ENCODE measurements at regions not wholly inside any gene's neighbourhood (a gene's known extent, or its start where the extent isn't known, plus 50 kb on each side); places are given as distances from the start of the nearest gene placed in this dataset.
"Not testable (repeated sequence)": the region's sequence is repeated elsewhere in the genome, so short reads cannot be mapped to it uniquely, and the experiment has no call there.

DNA sequence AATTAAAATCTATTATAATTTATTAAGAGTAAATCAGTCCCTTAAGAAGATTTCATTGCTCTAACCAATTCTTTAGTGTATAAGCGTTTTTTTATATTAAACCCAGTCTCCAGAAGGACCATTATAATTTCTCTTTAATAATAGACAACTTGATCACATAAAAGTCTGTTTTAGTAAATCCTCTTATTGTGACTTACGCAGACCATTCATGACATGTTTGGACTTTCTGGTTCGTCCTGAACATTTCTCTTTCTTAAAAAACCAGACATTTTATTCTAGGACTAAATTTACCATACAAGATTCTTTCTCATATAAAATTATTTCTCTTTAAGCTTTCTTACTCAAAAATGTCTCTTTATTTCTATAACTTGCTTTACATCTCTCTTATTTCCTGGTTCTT is 196.2 kb upstream of the RAI14 start:
- H3K27ac ChIP-seq (ENCODE audit: low read depth, low read length) = no peak overlapping the region
- no peaks in the 10 kb centered on the region for H3K27me3 ChIP-seq (ENCODE audit: insufficient read depth, low read length)
- H3K4me1 ChIP-seq (ENCODE audit: insufficient read depth, low read length) = peaks cover 3% of the 10 kb centered on the region
- H3K79me2 ChIP-seq (ENCODE audit: insufficient read depth, low read length) = no peaks in the 10 kb centered on the region
- H4K20me1 ChIP-seq (ENCODE audit: insufficient read depth, low read length) = no peaks in the 10 kb centered on the region
- H3K36me3 ChIP-seq (ENCODE audit: insufficient read depth, low read length) = no peaks in the 10 kb centered on the region
- no peak overlapping the region for H2AFZ ChIP-seq (ENCODE audit: low read length)
- H3K4me2 ChIP-seq (ENCODE audit: insufficient read depth, low read length) = no peak overlapping the region
- DNase-seq (ENCODE audit: insufficient read length, low spot score, missing footprints) = no peak
- no peaks in the 10 kb centered on the region for H3K9me3 ChIP-seq (ENCODE audit: low read depth, low read length)
- no peak overlapping the region for H3K4me3 ChIP-seq (ENCODE audit: insufficient read depth, low read length)
- TF ChIP-seq, protein P1, sequence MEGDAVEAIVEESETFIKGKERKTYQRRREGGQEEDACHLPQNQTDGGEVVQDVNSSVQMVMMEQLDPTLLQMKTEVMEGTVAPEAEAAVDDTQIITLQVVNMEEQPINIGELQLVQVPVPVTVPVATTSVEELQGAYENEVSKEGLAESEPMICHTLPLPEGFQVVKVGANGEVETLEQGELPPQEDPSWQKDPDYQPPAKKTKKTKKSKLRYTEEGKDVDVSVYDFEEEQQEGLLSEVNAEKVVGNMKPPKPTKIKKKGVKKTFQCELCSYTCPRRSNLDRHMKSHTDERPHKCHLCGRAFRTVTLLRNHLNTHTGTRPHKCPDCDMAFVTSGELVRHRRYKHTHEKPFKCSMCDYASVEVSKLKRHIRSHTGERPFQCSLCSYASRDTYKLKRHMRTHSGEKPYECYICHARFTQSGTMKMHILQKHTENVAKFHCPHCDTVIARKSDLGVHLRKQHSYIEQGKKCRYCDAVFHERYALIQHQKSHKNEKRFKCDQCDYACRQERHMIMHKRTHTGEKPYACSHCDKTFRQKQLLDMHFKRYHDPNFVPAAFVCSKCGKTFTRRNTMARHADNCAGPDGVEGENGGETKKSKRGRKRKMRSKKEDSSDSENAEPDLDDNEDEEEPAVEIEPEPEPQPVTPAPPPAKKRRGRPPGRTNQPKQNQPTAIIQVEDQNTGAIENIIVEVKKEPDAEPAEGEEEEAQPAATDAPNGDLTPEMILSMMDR (IDR thresholded peaks at IDR 0.05; ENCODE audit: extremely low read depth, low read depth, low read length) = no peak

DNA sequence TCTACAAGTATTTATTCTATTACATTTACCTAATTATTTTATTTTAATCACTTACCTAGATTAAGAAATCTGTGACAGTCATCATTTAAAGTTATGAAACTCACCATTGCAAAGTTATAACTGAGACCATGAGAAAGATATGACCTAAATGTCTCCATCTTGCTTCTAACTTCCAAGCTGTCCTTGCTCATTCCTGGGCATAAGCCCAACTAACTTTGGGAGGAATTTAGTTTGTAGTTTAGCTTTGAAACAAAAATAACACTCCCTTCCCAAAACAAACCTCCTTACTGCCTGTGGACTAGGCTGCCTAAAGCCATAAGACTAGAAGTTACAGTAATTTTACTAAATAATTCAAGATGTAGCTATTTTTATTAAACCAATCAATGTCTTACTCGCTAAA is 195.6 kb upstream of the RAI14 start:
- TF ChIP-seq, protein P1 (IDR thresholded peaks at IDR 0.05; ENCODE audit: extremely low read depth, low read depth, low read length) = no peak
- Histone ChIP-seq H2AFZ (ENCODE audit: low read length) (no peak overlapping the region), H3K79me2 (ENCODE audit: insufficient read depth, low read length) (no peaks in the 10 kb centered on the region), H3K9me3 (ENCODE audit: low read depth, low read length) (no peaks in the 10 kb centered on the region), H3K27me3 (ENCODE audit: insufficient read depth, low read length) (no peaks in the 10 kb centered on the region), H3K4me1 (ENCODE audit: insufficient read depth, low read length) (no peaks in the 10 kb centered on the region), H3K4me3 (ENCODE audit: insufficient read depth, low read length) (no peak overlapping the region), H3K36me3 (ENCODE audit: insufficient read depth, low read length) (no peaks in the 10 kb centered on the region), H4K20me1 (ENCODE audit: insufficient read depth, low read length) (no peaks in the 10 kb centered on the region), H3K4me2 (ENCODE audit: insufficient read depth, low read length) (no peak overlapping the region), H3K27ac (ENCODE audit: low read depth, low read length) (no peak overlapping the region)
- no peak for DNase-seq (ENCODE audit: insufficient read length, low spot score, missing footprints)

DNA sequence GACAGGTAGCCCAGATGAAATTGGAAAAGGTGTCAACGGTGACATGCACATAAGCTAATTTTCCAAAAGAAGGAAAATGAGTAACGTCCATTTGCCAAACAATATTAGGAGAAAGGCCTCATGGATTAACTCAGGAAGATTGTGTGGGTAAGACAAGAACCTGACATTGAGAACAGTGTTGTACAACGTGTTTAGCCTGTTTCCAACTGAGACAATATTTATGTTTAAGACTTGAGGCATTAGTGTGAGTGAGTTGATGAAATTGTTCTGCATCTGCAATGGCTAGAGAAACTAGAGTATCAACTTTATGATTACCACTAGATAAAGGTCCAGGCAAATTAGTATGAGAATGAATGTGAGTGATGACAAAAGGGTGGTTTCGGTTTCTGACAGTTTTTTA is 191.3 kb upstream of the RAI14 start:
- Histone ChIP-seq H3K4me1 (ENCODE audit: insufficient read depth, low read length) (no peaks in the 10 kb centered on the region), H3K27me3 (ENCODE audit: insufficient read depth, low read length) (no peaks in the 10 kb centered on the region), H3K4me3 (ENCODE audit: insufficient read depth, low read length) (peak overlapping the region; percentile 52), H4K20me1 (ENCODE audit: insufficient read depth, low read length) (no peaks in the 10 kb centered on the region), H3K27ac (ENCODE audit: low read depth, low read length) (no peak overlapping the region), H3K79me2 (ENCODE audit: insufficient read depth, low read length) (no peaks in the 10 kb centered on the region), H2AFZ (ENCODE audit: low read length) (peak overlapping the region; percentile 88), H3K36me3 (ENCODE audit: insufficient read depth, low read length) (no peaks in the 10 kb centered on the region), H3K9me3 (ENCODE audit: low read depth, low read length) (no peaks in the 10 kb centered on the region), H3K4me2 (ENCODE audit: insufficient read depth, low read length) (peak overlapping the region; percentile 71)
- DNase-seq (ENCODE audit: insufficient read length, low spot score, missing footprints) = no peak
- TF ChIP-seq, protein P1 (IDR thresholded peaks at IDR 0.05; ENCODE audit: extremely low read depth, low read depth, low read length) = no peak

DNA sequence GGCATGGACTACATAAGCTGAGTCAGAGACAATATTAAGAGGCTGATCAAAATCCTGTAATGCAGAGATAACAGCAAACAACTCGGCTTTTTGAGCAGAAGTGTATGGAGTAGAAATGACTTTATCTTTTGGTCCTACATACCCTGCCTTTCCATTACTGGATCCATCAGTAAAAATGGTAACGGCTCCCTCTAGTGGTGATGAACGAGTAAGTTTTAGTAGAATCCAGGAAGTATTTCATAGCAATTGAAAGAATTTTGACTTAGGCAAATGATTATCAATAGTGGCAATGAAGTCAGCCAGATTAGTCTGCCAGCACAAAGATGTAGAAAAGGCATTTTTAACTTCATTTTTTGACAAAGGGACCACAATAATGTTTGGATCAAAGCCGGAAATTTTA is 190.8 kb upstream of the RAI14 start:
- peak overlapping the region; percentile 71 for H3K4me2 ChIP-seq (ENCODE audit: insufficient read depth, low read length)
- not testable (repeated sequence) for H3K79me2 ChIP-seq (ENCODE audit: insufficient read depth, low read length); H3K4me1 ChIP-seq (ENCODE audit: insufficient read depth, low read length); H3K36me3 ChIP-seq (ENCODE audit: insufficient read depth, low read length); H4K20me1 ChIP-seq (ENCODE audit: insufficient read depth, low read length); H3K27me3 ChIP-seq (ENCODE audit: insufficient read depth, low read length); H2AFZ ChIP-seq (ENCODE audit: low read length); H3K9me3 ChIP-seq (ENCODE audit: low read depth, low read length); H3K27ac ChIP-seq (ENCODE audit: low read depth, low read length); DNase-seq (ENCODE audit: insufficient read length, low spot score, missing footprints)
- TF ChIP-seq, protein P1 (IDR thresholded peaks at IDR 0.05; ENCODE audit: extremely low read depth, low read depth, low read length) = peak; percentile 27
- H3K4me3 ChIP-seq (ENCODE audit: insufficient read depth, low read length) = peak overlapping the region; percentile 52

DNA sequence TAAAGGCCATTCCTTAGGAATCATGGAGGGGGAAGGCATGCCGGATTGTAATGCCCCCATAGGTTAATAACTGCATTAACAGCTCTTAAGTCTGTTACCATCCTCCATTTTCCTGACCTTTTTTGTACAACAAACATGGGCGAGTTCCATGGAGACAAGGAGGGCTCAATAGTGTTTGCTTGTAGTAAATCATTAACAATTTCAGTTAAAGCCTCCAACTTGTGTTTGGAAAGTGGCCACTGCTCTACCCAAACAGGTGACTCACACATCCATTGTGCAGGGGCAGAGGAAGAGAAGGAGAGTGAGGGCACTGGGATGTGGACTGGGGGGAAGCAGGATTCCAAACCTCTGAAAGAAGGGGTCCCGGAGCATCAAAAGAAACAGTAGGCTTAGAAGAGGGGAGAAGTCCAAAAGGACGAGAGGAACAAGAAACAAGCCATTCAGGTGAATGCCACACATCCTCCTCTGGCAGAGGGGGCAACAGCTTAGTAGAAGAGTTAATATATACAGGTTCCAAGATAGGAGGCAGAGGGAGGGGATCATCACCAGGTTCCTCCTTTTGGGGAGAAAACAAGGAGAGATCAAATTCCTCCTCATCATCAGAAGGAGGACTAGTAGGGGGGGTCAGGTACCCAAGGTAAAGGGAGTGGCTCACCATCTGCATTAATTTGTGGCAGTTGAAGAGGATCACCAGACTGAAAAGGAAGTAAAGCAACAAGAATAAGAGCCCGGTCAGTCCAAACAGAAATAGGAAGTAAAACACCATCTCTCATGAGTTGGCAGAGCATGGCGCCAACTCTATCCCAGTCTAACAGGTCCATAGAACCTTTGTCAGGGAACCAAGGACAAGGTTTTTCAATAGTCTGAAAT is 189.4 kb upstream of the RAI14 start:
- not testable (repeated sequence) for H3K4me2 ChIP-seq (ENCODE audit: insufficient read depth, low read length); H3K4me1 ChIP-seq (ENCODE audit: insufficient read depth, low read length); H3K36me3 ChIP-seq (ENCODE audit: insufficient read depth, low read length); H3K27me3 ChIP-seq (ENCODE audit: insufficient read depth, low read length); H3K79me2 ChIP-seq (ENCODE audit: insufficient read depth, low read length); H2AFZ ChIP-seq (ENCODE audit: low read length); H3K9me3 ChIP-seq (ENCODE audit: low read depth, low read length); H4K20me1 ChIP-seq (ENCODE audit: insufficient read depth, low read length); H3K4me3 ChIP-seq (ENCODE audit: insufficient read depth, low read length); DNase-seq (ENCODE audit: insufficient read length, low spot score, missing footprints); H3K27ac ChIP-seq (ENCODE audit: low read depth, low read length)

Data from osteoblast (primary cell).